Chondrocyte (in vitro differentiated cells): ENCODE measurements at regions not wholly inside any gene's neighbourhood (a gene's known extent, or its start where the extent isn't known, plus 50 kb on each side); places are given as distances from the start of the nearest gene placed in this dataset.

Experiments used
- DNase-seq: peaks from one replicate; pipeline ENCODE4 v3.0.0; 2021; ENCODE audit warnings: mixed read lengths, low spot score
- H3K27ac Mint-ChIP-seq: one replicate; pipeline ENCODE4 v1.8.0; 2021; ENCODE audit warnings: mild to moderate bottlenecking, moderate library complexity, mixed read lengths; ENCODE audit not compliant: unreplicated experiment
- H3K27me3 Mint-ChIP-seq: 2 replicates; pipeline ENCODE4 v1.8.0; 2021; ENCODE audit warnings: low read depth, mixed read lengths
- H3K36me3 Mint-ChIP-seq: 2 replicates; pipeline ENCODE4 v1.8.0; 2021; ENCODE audit warnings: low read depth, mixed read lengths
- H3K4me1 Mint-ChIP-seq: 2 replicates; pipeline ENCODE4 v1.8.0; 2021; ENCODE audit warnings: low read depth, mild to moderate bottlenecking, mixed read lengths
- H3K4me3 Mint-ChIP-seq: one replicate; pipeline ENCODE4 v1.8.0; 2021; ENCODE audit warnings: mild to moderate bottlenecking, moderate library complexity, mixed read lengths; ENCODE audit not compliant: unreplicated experiment
- H3K9me3 Mint-ChIP-seq: 2 replicates; pipeline ENCODE4 v1.8.0; 2021; ENCODE audit warnings: low read depth, mixed read lengths
- CTCF ChIP-seq: fragments of 200-600 bp; sonication (generic); IDR thresholded peaks from 2 replicates; pipeline ENCODE4 v1.5.0; 2021; ENCODE audit warnings: antibody characterized with exemption, mild to moderate bottlenecking, moderate library complexity

- H3K4me1 Mint-ChIP-seq: peaks cover 57% of the 10 kb centered on the region
- no peak for TF ChIP-seq CTCF
- H3K4me3 Mint-ChIP-seq: peak overlapping the region; percentile 28
- peaks cover 21% of the 10 kb centered on the region for H3K9me3 Mint-ChIP-seq
- peak overlapping the region; percentile 96 for H3K27ac Mint-ChIP-seq
- no peak for DNase-seq
- no peaks in the 10 kb centered on the region for H3K27me3 Mint-ChIP-seq
- peaks cover 16% of the 10 kb centered on the region for H3K36me3 Mint-ChIP-seq
Measured at GRCh38 chr2:222993920-222994650, 57.9 kb upstream of the KCNE4 start.

- peaks cover 9% of the 10 kb centered on the region for H3K36me3 Mint-ChIP-seq
- no peak for TF ChIP-seq CTCF
- peaks cover 11% of the 10 kb centered on the region for H3K9me3 Mint-ChIP-seq
- peaks cover 65% of the 10 kb centered on the region for H3K4me1 Mint-ChIP-seq
- H3K27me3 Mint-ChIP-seq: no peaks in the 10 kb centered on the region
- no peak overlapping the region for H3K4me3 Mint-ChIP-seq
- DNase-seq: no peak
- H3K27ac Mint-ChIP-seq: peak overlapping the region; percentile 60
Measured at GRCh38 chr2:222998459-222998858, 53.5 kb upstream of the KCNE4 start.

- Mint-ChIP-seq H3K27ac (peak overlapping the region; percentile 92), H3K9me3 (peaks cover 18% of the 10 kb centered on the region), H3K27me3 (no peaks in the 10 kb centered on the region), H3K36me3 (peaks cover 10% of the 10 kb centered on the region), H3K4me3 (no peak overlapping the region), H3K4me1 (peaks cover 55% of the 10 kb centered on the region)
- DNase-seq: no peak
- no peak for TF ChIP-seq CTCF
Measured at GRCh38 chr2:223000872-223001796, 50.9 kb upstream of the KCNE4 start.

DNA sequence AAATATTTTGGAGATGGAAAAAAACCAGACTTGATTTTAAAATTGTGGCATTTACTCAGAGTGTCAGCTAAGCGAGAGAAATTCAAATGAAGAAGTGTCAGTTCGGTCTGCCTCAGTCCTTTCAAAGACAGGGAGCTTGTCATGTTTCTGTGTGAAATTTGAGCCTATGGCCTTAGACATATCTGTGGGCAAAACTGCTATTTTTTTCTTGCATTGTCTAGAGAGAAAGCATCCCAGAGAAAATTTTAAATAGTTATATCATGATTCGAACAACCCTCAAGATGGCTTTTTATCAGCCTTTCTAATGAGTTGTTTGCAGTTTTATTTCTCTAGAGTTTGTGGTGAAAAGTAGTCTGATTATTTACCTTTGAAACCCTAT, 50.2 kb upstream of the KCNE4 start:
- Mint-ChIP-seq H3K27me3 (no peaks in the 10 kb centered on the region), H3K36me3 (peaks cover 13% of the 10 kb centered on the region), H3K27ac (peak overlapping the region; percentile 92), H3K9me3 (peaks cover 20% of the 10 kb centered on the region), H3K4me3 (no peak overlapping the region), H3K4me1 (peaks cover 58% of the 10 kb centered on the region)
- DNase-seq: no peak
- TF ChIP-seq CTCF: no peak
